Stimulated activated CD4-positive, alpha-beta T cell treated with anti-CD3 and anti-CD28 coated beads, Interleukin-15, amount 100 ng/mL, for 1 hour (primary cell): ENCODE measurements at regions not wholly inside any gene's neighbourhood (a gene's known extent, or its start where the extent isn't known, plus 50 kb on each side); places are given as distances from the start of the nearest gene placed in this dataset.
"Not testable (repeated sequence)": the region's sequence is repeated elsewhere in the genome, so short reads cannot be mapped to it uniquely, and the experiment has no call there.

Experiments
- DNase-seq, 2 donors: peaks; one replicate each; pipeline ENCODE4 v3.0.0-alpha.2; 2020; ENCODE audit warnings: low read depth in 1 of 2, low spot score in 1 of 2

DNA sequence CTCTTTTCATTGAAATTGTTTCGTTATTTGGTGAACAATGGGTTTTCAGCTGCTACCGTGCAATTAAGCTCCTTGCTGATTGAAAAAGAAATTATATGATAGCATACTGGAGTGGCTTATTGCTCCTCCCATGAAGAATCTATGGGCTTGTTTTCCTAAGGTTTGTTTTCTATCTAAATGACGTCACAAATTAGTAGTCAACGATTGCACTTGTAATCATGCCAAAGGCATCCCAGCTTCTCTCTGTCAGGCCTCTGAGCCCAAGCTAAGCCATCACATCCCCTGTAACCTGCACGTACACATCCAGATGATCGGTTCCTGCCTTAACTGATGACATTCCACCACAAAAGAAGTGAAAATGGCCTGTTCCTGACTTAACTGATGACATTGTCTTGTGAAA, 388.0 kb upstream of the LMCD1 start:
- no peak for DNase-seq

DNA sequence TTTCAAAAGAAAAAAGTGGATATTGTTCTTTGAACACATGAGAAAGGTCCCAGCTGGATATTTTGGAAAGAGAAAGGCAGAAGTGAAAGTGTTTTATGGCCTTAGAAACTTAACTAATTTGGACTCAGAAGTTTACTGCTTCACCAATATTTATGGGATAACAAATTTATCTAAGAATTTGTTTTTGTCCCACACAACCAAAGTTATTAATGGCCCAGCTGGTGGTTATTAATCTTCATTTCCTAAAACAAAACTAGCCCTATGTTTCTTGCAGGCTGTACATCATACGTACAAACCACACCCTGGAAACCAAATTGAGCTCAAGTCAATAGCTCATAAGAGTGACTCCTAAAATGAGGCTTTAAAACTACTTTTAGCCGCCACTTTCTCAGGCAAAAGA, 372.9 kb upstream of the LMCD1 start:
- no peak for DNase-seq

DNA sequence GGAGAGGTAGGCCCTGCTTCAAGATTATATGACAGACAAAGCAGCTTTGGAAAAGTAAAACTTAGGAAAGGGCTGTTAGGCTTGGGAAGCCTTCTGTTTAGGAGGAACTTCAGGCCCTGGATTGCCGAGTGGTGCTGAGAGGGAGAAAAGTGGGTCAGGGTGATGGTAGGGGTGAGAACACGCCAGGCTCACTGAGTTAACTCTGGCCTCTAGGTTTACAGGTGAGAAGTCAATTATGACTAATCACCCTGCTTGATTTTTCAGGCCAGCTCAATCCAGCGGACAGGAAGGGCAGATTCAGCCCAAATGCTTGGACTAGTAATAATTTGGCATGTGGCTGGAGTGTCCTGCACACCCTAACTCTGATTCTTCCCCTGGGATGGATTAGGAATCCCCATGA, 365.1 kb upstream of the LMCD1 start:
- no peak for DNase-seq

DNA sequence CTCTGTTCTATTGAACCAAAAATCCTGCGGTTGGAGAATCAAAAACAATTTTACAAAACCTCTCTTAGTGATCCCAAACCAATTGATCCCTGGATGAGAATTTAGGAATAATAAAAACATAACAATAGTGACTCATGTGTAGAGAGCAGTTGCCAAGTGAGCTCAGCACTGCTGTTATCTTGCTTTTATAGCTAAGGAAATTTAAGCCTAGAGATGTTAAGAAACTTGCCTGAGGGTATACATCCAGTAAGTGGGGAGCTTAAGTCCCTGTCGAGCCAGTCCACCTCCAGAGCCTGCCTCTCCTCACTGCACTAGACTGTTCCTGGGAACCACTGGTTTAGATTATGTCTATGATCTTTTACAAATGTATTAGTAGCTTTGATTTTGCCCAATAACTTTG, 358.4 kb upstream of the LMCD1 start:
- DNase-seq: no peak

DNA sequence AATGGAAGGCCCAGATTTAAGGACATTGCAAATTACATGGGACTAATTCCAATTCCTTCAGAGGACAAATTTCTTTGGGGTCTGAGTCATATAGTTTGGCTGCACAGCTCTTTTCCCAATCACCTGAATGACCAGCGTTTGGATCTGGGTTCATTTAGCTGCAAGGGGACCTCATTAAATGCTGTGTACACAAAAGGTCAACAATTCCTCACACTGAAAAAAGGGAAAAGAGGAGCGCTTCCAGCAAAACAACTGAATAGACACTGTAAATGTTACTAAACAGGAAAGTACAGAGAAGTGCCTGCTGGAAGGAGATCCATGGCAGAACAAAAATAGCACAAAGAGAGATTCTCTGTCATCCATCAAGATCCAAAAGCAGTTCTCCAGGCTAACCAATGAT, 356.0 kb upstream of the LMCD1 start:
- no peak for DNase-seq

DNA sequence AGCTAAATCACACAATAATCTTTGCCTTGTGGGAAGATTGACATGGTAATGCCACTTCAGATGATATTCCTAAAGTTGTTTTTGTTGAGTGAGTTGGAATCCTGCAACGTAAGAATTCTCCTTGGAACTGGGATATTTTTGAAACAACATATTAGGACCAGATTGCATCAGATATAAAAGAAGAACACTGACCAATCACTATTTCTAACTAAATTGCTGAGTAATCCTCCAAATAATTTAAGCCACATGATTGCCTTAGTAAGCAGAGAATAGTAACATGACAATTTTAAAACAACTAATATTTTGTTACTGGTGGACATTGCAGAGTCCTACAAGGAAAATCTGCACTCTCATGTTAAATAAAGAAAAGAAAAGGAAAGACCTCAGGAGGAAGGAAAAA, 353.9 kb upstream of the LMCD1 start:
- no peak for DNase-seq

- no peak for DNase-seq
These were observed 348.7 kb upstream of the LMCD1 start for GRCh38 chr3:8152821-8153418.

DNA sequence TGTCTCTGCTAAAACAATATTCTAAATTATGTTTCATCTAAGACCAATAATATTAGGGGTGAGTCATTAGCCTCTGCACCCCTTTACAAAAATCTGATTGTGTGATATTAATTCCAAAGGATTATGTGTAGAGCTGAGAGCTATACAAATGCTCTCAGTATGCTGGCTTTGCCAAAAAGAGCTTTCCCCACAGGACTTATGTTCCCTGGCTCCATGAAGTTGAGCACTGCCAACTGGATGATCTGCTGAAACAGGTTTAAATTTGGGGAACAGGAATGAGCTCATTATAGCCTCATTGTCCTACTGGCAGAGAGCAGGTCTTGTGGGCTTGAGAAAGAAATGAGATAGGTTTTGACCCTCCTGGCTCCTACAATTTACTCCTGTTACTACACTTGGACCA, 347.8 kb upstream of the LMCD1 start:
- no peak for DNase-seq

- no peak for DNase-seq
These were observed 347.0 kb upstream of the LMCD1 start for GRCh38 chr3:8154617-8155016.

DNA sequence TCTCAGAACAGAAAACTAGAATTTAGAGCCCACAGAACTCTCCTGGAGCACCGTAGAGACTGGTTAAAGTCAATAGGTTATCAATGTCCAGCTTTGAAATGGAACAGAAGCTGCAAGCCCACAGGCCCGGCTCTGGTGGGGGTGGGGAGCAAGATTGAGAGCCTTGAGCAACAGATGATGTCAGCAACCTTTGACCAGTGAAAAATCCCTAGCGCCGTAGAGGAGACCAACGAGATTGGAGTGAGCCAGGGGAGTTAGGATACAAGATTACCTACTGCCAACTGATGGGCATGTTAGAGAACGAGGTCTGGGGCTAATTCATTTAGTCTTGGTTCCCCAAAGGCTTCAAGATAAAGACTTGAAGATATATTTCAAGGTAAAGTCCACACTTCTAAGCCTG, 345.5 kb upstream of the LMCD1 start:
- DNase-seq: no peak

GRCh38 chr3:8156831-8157230, 344.8 kb upstream of the LMCD1 start:
- DNase-seq: no peak

- no peak for DNase-seq
These were observed 344.0 kb upstream of the LMCD1 start for GRCh38 chr3:8157640-8158039.

- DNase-seq: no peak
These were observed 337.5 kb upstream of the LMCD1 start for GRCh38 chr3:8164145-8164544.

- no peak for DNase-seq
These were observed 335.6 kb upstream of the LMCD1 start for GRCh38 chr3:8166014-8166413.

DNA sequence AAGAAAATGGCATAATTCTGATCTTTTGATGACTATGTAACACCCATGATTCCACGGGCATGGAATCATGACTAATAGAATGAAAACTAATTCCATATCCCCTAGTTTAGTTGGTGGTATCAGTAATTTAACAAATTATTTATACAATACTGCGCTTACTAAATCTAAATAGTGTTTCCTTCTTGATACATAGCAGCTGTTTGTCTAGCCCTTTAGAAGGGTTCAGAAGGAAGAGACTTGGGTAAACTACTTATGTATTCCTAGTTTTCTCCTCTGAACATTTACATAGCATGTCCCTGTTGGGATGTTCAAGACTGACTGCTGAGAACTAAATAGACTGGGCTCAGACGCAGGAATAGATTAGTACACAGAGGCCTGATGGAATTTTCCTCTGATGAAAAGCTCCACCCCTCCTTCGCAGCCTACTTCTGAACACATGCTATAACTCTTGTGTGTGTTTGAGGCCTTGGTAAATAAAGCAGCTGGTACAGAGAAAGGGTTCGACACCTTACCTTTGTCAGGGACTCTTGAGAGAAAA, 330.6 kb upstream of the LMCD1 start:
- no peak for DNase-seq

DNA sequence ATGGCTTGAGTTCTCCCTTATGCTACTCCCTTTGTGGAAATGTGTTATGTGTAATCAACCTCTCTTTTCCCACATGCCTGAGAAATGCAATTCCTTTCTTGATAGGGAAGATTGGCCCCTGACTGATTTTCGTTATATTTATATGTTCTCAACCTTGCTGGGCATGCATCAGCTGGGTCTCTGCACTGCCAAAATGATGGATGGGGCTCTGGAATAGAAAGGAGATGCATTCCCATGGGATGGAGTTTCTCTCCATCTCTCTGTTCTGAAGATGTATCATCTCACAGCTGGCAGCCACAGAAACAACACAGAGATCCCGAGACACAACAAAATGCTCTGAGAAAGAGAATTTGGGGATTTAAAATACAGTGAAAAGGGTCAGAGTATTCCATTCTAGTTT, 327.7 kb upstream of the LMCD1 start:
- no peak for DNase-seq

- not testable (repeated sequence) for DNase-seq
These were observed 324.7 kb upstream of the LMCD1 start for GRCh38 chr3:8176759-8177483.

- not testable (repeated sequence) for DNase-seq
These were observed 323.1 kb upstream of the LMCD1 start for GRCh38 chr3:8178516-8178915.

- no peak for DNase-seq
These were observed 318.7 kb upstream of the LMCD1 start for GRCh38 chr3:8182904-8183303.

GRCh38 chr3:8183627-8184026, 318.0 kb upstream of the LMCD1 start:
- no peak for DNase-seq

DNA sequence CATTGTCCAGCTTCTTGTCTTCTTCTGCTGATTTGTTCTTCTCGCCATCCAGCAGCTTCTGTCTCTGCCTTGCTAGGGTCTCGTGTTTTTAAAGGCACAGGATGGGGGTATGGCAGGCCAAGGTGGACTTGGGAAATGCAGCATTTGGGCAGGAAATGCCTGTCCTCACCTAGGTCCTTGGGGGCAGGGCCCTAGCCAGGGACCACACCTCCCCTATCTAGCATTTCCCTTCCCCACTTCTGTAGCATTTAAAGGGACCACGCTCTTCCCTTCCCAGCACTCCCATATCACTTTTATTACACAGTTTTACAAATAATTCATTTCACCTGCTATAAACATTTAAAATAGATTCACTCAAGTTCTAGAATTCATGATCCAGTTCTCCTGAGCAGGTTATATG, 315.4 kb upstream of the LMCD1 start:
- DNase-seq: no peak

DNA sequence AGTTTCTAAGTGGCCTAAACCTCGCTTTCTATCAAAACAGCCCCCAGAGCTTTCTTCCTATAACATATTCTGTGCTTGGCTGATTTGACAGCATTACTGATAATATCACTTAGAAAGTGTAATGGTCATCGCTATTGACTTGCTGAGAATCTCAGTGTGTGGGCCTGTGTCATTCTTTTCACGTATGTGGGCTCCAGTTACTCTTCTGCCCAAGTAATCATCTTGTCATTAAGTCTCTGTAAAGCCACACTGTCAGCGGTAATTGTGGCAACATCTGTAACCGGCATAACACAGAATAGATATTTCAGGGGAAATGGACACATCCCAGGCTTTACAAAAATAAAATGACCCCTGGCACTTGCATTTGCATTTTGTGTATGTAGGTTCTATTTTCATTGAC, 313.6 kb upstream of the LMCD1 start:
- DNase-seq: no peak

- no peak for DNase-seq
These were observed 312.6 kb upstream of the LMCD1 start for GRCh38 chr3:8189051-8189450.
